ENCODE measurements at regions not wholly inside any gene's neighbourhood (a gene's known extent, or its start where the extent isn't known, plus 50 kb on each side); places are given as distances from the start of the nearest gene placed in this dataset.
"Not testable (repeated sequence)": the region's sequence is repeated elsewhere in the genome, so short reads cannot be mapped to it uniquely, and the experiment has no call there.

GRCh38 chr7:124152859-124153692, 120.2 kb upstream of the TMEM229A start:
- no peaks in the 10 kb centered on the region for H3K9me3 Mint-ChIP-seq
- H3K27ac Mint-ChIP-seq = no peak overlapping the region
- no peaks in the 10 kb centered on the region for H3K4me1 Mint-ChIP-seq (ENCODE audit: low read depth)
- H3K4me3 Mint-ChIP-seq = no peak overlapping the region
- no peaks in the 10 kb centered on the region for H3K36me3 Mint-ChIP-seq (ENCODE audit: low read depth)
- no peaks in the 10 kb centered on the region for H3K27me3 Mint-ChIP-seq (ENCODE audit: low read depth)

GRCh38 chr7:124137664-124138063, 104.8 kb upstream of the TMEM229A start:
- no peak overlapping the region for H3K27ac Mint-ChIP-seq
- no peak overlapping the region for H3K4me3 Mint-ChIP-seq
- no peaks in the 10 kb centered on the region for H3K36me3 Mint-ChIP-seq (ENCODE audit: low read depth)
- peaks cover 7% of the 10 kb centered on the region for H3K9me3 Mint-ChIP-seq
- H3K4me1 Mint-ChIP-seq (ENCODE audit: low read depth) = no peaks in the 10 kb centered on the region
- no peaks in the 10 kb centered on the region for H3K27me3 Mint-ChIP-seq (ENCODE audit: low read depth)

GRCh38 chr7:124124201-124124600, 91.3 kb upstream of the TMEM229A start:
- Mint-ChIP-seq H3K36me3 (ENCODE audit: low read depth) (no peaks in the 10 kb centered on the region), H3K4me1 (ENCODE audit: low read depth) (no peaks in the 10 kb centered on the region), H3K9me3 (no peaks in the 10 kb centered on the region), H3K4me3 (no peak overlapping the region), H3K27ac (no peak overlapping the region), H3K27me3 (ENCODE audit: low read depth) (no peaks in the 10 kb centered on the region)

- no peak overlapping the region for H3K27ac Mint-ChIP-seq
- H3K27me3 Mint-ChIP-seq (ENCODE audit: low read depth) = no peaks in the 10 kb centered on the region
- H3K9me3 Mint-ChIP-seq = no peaks in the 10 kb centered on the region
- H3K36me3 Mint-ChIP-seq (ENCODE audit: low read depth) = no peaks in the 10 kb centered on the region
- H3K4me1 Mint-ChIP-seq (ENCODE audit: low read depth) = no peaks in the 10 kb centered on the region
- H3K4me3 Mint-ChIP-seq = no peak overlapping the region
Measured at GRCh38 chr7:124120911-124121310, 88.0 kb upstream of the TMEM229A start.

GRCh38 chr7:124113045-124113444, 80.2 kb upstream of the TMEM229A start:
- H3K9me3 Mint-ChIP-seq = no peaks in the 10 kb centered on the region
- H3K36me3 Mint-ChIP-seq (ENCODE audit: low read depth) = no peaks in the 10 kb centered on the region
- no peaks in the 10 kb centered on the region for H3K4me1 Mint-ChIP-seq (ENCODE audit: low read depth)
- no peaks in the 10 kb centered on the region for H3K27me3 Mint-ChIP-seq (ENCODE audit: low read depth)
- H3K4me3 Mint-ChIP-seq = no peak overlapping the region
- H3K27ac Mint-ChIP-seq = no peak overlapping the region

DNA sequence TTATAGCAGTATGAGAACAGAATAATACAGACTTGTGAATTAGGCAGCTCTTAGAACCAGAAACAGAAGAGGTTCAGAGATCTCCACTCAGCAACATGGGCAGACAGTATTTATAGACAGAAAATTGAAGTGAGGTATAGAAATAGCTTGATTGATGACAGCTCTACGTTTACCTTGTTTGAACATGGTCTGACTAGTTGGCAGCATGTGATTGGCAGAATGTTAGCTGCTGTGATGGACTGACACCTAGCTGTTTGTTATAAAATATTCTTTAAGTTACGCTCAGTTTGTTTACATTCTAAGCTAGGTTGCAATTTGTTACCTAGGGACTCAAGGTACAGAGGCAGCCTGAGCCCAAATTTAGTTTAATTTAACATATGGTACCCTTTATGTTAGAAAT, 73.7 kb upstream of the TMEM229A start:
- no peaks in the 10 kb centered on the region for H3K4me1 Mint-ChIP-seq (ENCODE audit: low read depth)

DNA sequence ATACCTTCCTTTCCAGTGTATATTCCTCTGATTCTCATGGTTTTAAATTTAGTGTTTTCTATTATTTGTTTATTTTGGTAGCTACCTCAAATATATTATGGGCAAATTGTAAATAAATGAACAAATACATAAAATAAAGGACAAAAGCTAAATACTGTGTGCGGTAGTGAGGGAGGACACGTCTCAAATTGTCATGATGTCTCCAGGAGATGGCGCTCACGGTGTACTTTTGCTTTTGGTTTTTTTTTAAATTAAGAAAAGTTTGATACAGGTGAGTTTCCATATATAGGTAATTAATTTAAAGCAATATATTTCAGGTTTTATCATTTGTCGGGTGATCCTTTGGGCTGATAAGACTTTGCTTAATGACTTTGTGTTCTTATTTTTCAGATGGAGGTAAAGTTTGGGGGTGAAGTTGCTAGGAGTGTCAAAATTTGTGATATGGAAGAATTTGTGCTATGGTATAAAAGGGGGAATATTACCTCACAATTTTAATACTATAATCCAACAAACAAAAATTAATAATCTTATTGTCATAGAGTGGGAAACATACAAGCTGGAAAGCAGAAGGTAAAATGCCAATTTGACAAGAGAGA, 68.4 kb upstream of the TMEM229A start:
- no peak overlapping the region for H3K27ac Mint-ChIP-seq
- H3K9me3 Mint-ChIP-seq = no peaks in the 10 kb centered on the region
- H3K4me1 Mint-ChIP-seq (ENCODE audit: low read depth) = no peaks in the 10 kb centered on the region
- no peaks in the 10 kb centered on the region for H3K27me3 Mint-ChIP-seq (ENCODE audit: low read depth)
- H3K4me3 Mint-ChIP-seq = no peak overlapping the region
- no peaks in the 10 kb centered on the region for H3K36me3 Mint-ChIP-seq (ENCODE audit: low read depth)

More for the DNA sequence above, 73.7 kb upstream of the TMEM229A start:
- Mint-ChIP-seq H3K4me3 (no peak overlapping the region), H3K27ac (no peak overlapping the region), H3K36me3 (ENCODE audit: low read depth) (no peaks in the 10 kb centered on the region), H3K27me3 (ENCODE audit: low read depth) (no peaks in the 10 kb centered on the region), H3K9me3 (no peaks in the 10 kb centered on the region)

GRCh38 chr7:124100190-124100589, 67.3 kb upstream of the TMEM229A start:
- H3K27ac Mint-ChIP-seq = no peak overlapping the region
- no peaks in the 10 kb centered on the region for H3K4me1 Mint-ChIP-seq (ENCODE audit: low read depth)
- no peaks in the 10 kb centered on the region for H3K36me3 Mint-ChIP-seq (ENCODE audit: low read depth)
- H3K27me3 Mint-ChIP-seq (ENCODE audit: low read depth) = no peaks in the 10 kb centered on the region
- no peaks in the 10 kb centered on the region for H3K9me3 Mint-ChIP-seq
- H3K4me3 Mint-ChIP-seq = no peak overlapping the region

- H3K9me3 Mint-ChIP-seq; H3K36me3 Mint-ChIP-seq (ENCODE audit: low read depth); H3K4me3 Mint-ChIP-seq; H3K27me3 Mint-ChIP-seq (ENCODE audit: low read depth); H3K4me1 Mint-ChIP-seq (ENCODE audit: low read depth); H3K27ac Mint-ChIP-seq: not testable (repeated sequence)
Measured at GRCh38 chr7:124099585-124099984, 66.7 kb upstream of the TMEM229A start.

- Mint-ChIP-seq H3K9me3 (no peaks in the 10 kb centered on the region), H3K4me1 (ENCODE audit: low read depth) (no peaks in the 10 kb centered on the region), H3K36me3 (ENCODE audit: low read depth) (no peaks in the 10 kb centered on the region), H3K27me3 (ENCODE audit: low read depth) (no peaks in the 10 kb centered on the region), H3K27ac (no peak overlapping the region), H3K4me3 (no peak overlapping the region)
Measured at GRCh38 chr7:124089621-124090020, 56.8 kb upstream of the TMEM229A start.

GRCh38 chr7:124088590-124088989, 55.7 kb upstream of the TMEM229A start:
- H3K4me1 Mint-ChIP-seq (ENCODE audit: low read depth) = no peaks in the 10 kb centered on the region
- no peak overlapping the region for H3K4me3 Mint-ChIP-seq
- no peaks in the 10 kb centered on the region for H3K27me3 Mint-ChIP-seq (ENCODE audit: low read depth)
- no peaks in the 10 kb centered on the region for H3K36me3 Mint-ChIP-seq (ENCODE audit: low read depth)
- H3K9me3 Mint-ChIP-seq = no peaks in the 10 kb centered on the region
- H3K27ac Mint-ChIP-seq = no peak overlapping the region

DNA sequence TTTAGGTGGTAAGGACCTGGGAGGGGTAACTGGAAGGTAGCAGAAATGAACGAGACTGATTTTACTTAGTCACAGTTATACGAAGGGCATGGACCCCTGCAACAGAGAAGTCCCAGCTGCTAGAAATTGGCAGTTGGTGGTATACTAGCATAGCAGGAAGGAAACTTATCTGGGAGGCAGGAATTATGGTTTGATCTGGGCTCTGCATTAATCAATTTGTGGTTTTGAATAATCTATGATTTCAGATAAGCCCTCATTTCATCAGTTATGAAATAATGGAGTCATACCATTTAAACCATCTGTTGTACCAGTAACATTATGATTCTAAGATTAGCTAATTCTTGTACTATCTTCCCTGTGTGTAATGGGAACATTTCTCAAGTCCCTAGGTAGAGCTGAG, 54.0 kb upstream of the TMEM229A start:
- Mint-ChIP-seq H3K9me3 (no peaks in the 10 kb centered on the region), H3K36me3 (ENCODE audit: low read depth) (no peaks in the 10 kb centered on the region), H3K4me3 (no peak overlapping the region), H3K27ac (no peak overlapping the region), H3K27me3 (ENCODE audit: low read depth) (no peaks in the 10 kb centered on the region), H3K4me1 (ENCODE audit: low read depth) (no peaks in the 10 kb centered on the region)

GRCh38 chr7:124085179-124085578, 52.3 kb upstream of the TMEM229A start:
- Mint-ChIP-seq H3K27me3 (ENCODE audit: low read depth) (no peaks in the 10 kb centered on the region), H3K36me3 (ENCODE audit: low read depth) (no peaks in the 10 kb centered on the region), H3K27ac (no peak overlapping the region), H3K9me3 (no peaks in the 10 kb centered on the region), H3K4me3 (no peak overlapping the region), H3K4me1 (ENCODE audit: low read depth) (no peaks in the 10 kb centered on the region)

DNA sequence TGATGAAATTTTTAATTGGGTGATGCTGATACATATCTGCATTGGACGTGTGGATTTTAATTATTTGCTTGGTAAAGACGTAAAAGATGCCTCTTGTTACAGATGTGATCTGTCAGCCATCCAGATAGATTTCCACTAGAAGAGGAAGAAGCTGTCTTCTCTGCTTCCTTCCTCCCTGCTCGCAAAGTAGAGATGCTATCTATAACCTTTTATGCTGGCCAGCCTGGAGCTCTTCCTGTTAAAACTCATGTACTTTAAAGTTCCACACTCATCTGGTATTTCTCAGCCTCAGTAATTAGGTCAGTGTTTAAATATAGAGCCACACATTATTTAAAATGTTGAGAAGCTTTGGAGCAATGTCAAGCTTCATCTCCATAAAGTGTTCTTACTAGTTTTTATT, 51.2 kb upstream of the TMEM229A start:
- no peak overlapping the region for H3K4me3 Mint-ChIP-seq
- H3K36me3 Mint-ChIP-seq (ENCODE audit: low read depth) = no peaks in the 10 kb centered on the region
- no peaks in the 10 kb centered on the region for H3K27me3 Mint-ChIP-seq (ENCODE audit: low read depth)
- no peaks in the 10 kb centered on the region for H3K4me1 Mint-ChIP-seq (ENCODE audit: low read depth)
- no peak overlapping the region for H3K27ac Mint-ChIP-seq
- no peaks in the 10 kb centered on the region for H3K9me3 Mint-ChIP-seq
